ENCODE measurements at regions not wholly inside any gene's neighbourhood (a gene's known extent, or its start where the extent isn't known, plus 50 kb on each side); places are given as distances from the start of the nearest gene placed in this dataset.

- TF ChIP-seq PBX3 (IDR thresholded peaks at IDR 0.05), result no peak
- TF ChIP-seq FOSB (CRISPR knock-in tag; IDR thresholded peaks at IDR 0.05), result no peak
- TF ChIP-seq TFCP2L1 (CRISPR knock-in tag; IDR thresholded peaks at IDR 0.05), result no peak
- TF ChIP-seq CBX8 (IDR thresholded peaks at IDR 0.05), result no peak
- TF ChIP-seq ESRRA (IDR thresholded peaks at IDR 0.05; ENCODE audit: borderline replicate concordance, low read length), result no peak
- TF ChIP-seq MYC (IDR thresholded peaks at IDR 0.05; ENCODE audit: borderline replicate concordance, low read length), result no peak
- TF ChIP-seq CBX2 (IDR thresholded peaks at IDR 0.05; ENCODE audit: borderline replicate concordance, low read depth), result no peak
- TF ChIP-seq EP300 (IDR thresholded peaks at IDR 0.05), result no peak
- TF ChIP-seq SREBF2 (IDR thresholded peaks at IDR 0.05), result no peak
- no peak for TF ChIP-seq EHMT2 (IDR thresholded peaks at IDR 0.05; ENCODE audit: low read depth)
- TF ChIP-seq HOXB13 (CRISPR knock-in tag; IDR thresholded peaks at IDR 0.05; ENCODE audit: low read depth), result no peak
Measured at GRCh38 chr12:30508205-30508967, 187.3 kb downstream of the IPO8 start (continued).

- Histone ChIP-seq H3K27ac (no peak overlapping the region), H3K4me2 (no peak overlapping the region), H3K9me3 (no peaks in the 10 kb centered on the region), H3K4me1 (no peaks in the 10 kb centered on the region), H3K4me3 (no peak overlapping the region)
- TF ChIP-seq ATOH8 (CRISPR knock-in tag; IDR thresholded peaks at IDR 0.05; ENCODE audit: low read depth) (no peak), RNF2 (IDR thresholded peaks at IDR 0.05; ENCODE audit: borderline replicate concordance, low read depth) (no peak), NPAS2 (CRISPR knock-in tag; IDR thresholded peaks at IDR 0.05; ENCODE audit: borderline replicate concordance) (no peak), HOXA7 (CRISPR knock-in tag; IDR thresholded peaks at IDR 0.05) (no peak), HDAC2 (IDR thresholded peaks at IDR 0.05) (no peak), HMGXB4 (CRISPR knock-in tag; IDR thresholded peaks at IDR 0.05; ENCODE audit: borderline replicate concordance) (no peak), TFCP2L1 (CRISPR knock-in tag; IDR thresholded peaks at IDR 0.05) (no peak), HOXB13 (CRISPR knock-in tag; IDR thresholded peaks at IDR 0.05; ENCODE audit: low read depth) (no peak), MAZ (IDR thresholded peaks at IDR 0.05; ENCODE audit: borderline replicate concordance, low read depth, low read length) (no peak), USF2 (IDR thresholded peaks at IDR 0.05) (no peak), ZC3H11A (IDR thresholded peaks at IDR 0.05) (no peak), ZNF302 (CRISPR knock-in tag; IDR thresholded peaks at IDR 0.05) (no peak), CBX2 (IDR thresholded peaks at IDR 0.05; ENCODE audit: borderline replicate concordance, low read depth) (no peak), CTCF (IDR thresholded peaks at IDR 0.05) (no peak), PHF8 (IDR thresholded peaks at IDR 0.05; ENCODE audit: borderline replicate concordance, low read depth) (no peak), E2F6 (IDR thresholded peaks at IDR 0.05; ENCODE audit: borderline replicate concordance, low read depth) (no peak)
- ATAC-seq, result no peak
- no peak for FAIRE-seq
- POLR2A ChIA-PET, result no interaction called here
- CTCF ChIA-PET, result no interaction called here
- WGBS (ENCODE audit: missing lambda C conversion rate), result 25% methylated on average over 4 of the region's 4 CpGs
- no peak for DNase-seq (ENCODE audit: low read depth in 1 of 2, low spot score in 1 of 2)
Measured at GRCh38 chr12:30507576-30507975, 188.1 kb downstream of the IPO8 start.

Measured in A549 (cell line).